Stimulated activated CD4-positive, alpha-beta T cell treated with anti-CD3 and anti-CD28 coated beads, Interleukin-4, amount 100 ng/mL, for 24 hours (primary cell): ENCODE measurements at regions not wholly inside any gene's neighbourhood (a gene's known extent, or its start where the extent isn't known, plus 50 kb on each side); places are given as distances from the start of the nearest gene placed in this dataset.

Experiments used
- DNase-seq: peaks from one replicate; pipeline ENCODE4 v3.0.0-alpha.2; 2020

GRCh38 chr6:160899671-160900430 is 91.7 kb upstream of the MAP3K4 start:
- DNase-seq = no peak

GRCh38 chr6:160911949-160912348 is 79.6 kb upstream of the MAP3K4 start:
- no peak for DNase-seq

GRCh38 chr6:160912411-160912810 is 79.2 kb upstream of the MAP3K4 start:
- DNase-seq = no peak

- no peak for DNase-seq
Measured at GRCh38 chr6:160917572-160917971, 74.0 kb upstream of the MAP3K4 start.

- DNase-seq = no peak
Measured at GRCh38 chr6:160919723-160920440, 71.7 kb upstream of the MAP3K4 start.

- DNase-seq = no peak
Measured at GRCh38 chr6:160921095-160921494, 70.5 kb upstream of the MAP3K4 start.

- no peak for DNase-seq
Measured at GRCh38 chr6:160926281-160927276, 65.0 kb upstream of the MAP3K4 start.

- DNase-seq = no peak
Measured at GRCh38 chr6:160927416-160927815, 64.2 kb upstream of the MAP3K4 start.

GRCh38 chr6:160929361-160929760 is 62.2 kb upstream of the MAP3K4 start:
- DNase-seq = no peak

- DNase-seq = no peak
Measured at GRCh38 chr6:160929831-160930230, 61.7 kb upstream of the MAP3K4 start.

- DNase-seq = peak; percentile 61
Measured at GRCh38 chr6:160930547-160931377, 60.8 kb upstream of the MAP3K4 start.

GRCh38 chr6:160931378-160932310 is 59.9 kb upstream of the MAP3K4 start:
- no peak for DNase-seq

- DNase-seq = no peak
Measured at GRCh38 chr6:160933256-160933655, 58.3 kb upstream of the MAP3K4 start.

- no peak for DNase-seq
Measured at GRCh38 chr6:160934157-160934556, 57.4 kb upstream of the MAP3K4 start.

GRCh38 chr6:160940197-160940596 is 51.4 kb upstream of the MAP3K4 start:
- DNase-seq = no peak
